Body of pancreas (tissue), 4 donors: ENCODE measurements at regions not wholly inside any gene's neighbourhood (a gene's known extent, or its start where the extent isn't known, plus 50 kb on each side); places are given as distances from the start of the nearest gene placed in this dataset.
"Not testable (repeated sequence)": the region's sequence is repeated elsewhere in the genome, so short reads cannot be mapped to it uniquely, and the experiment has no call there.

Experiments used
- ATAC-seq: fragments of 150-250 bp; one replicate; pipeline ENCODE4 v1.9.1; 2016
- DNase-seq, 4 donors: peaks; one replicate each; pipeline ENCODE4 v3.0.0-alpha.2; 2019
- H3K27ac ChIP-seq, 4 donors: fragments of 200-600 bp; sonication (generic); 1 replicate in 3 of 4; 2 replicates in 1 of 4; pipeline versions ENCODE4 v1.5.1 to v1.6.1; 2016 to 2019; ENCODE audit warnings: mild to moderate bottlenecking in 1 of 4, mixed read lengths in 1 of 4, moderate library complexity in 1 of 4
- H3K27me3 ChIP-seq, 2 donors: fragments of 200-600 bp; sonication (generic); one replicate each; pipeline ENCODE4 v1.6.0; 2016; ENCODE audit warnings: mild to moderate bottlenecking in 1 of 2
- H3K36me3 ChIP-seq, 2 donors: fragments of 200-600 bp; sonication (generic); replicated peaks in 1 of 2; 2 replicates each; pipeline ENCODE4 v1.5.1; 2016; ENCODE audit warnings: low read depth in 2 of 2; ENCODE audit not compliant: insufficient read depth in 1 of 2
- H3K4me1 ChIP-seq: fragments of 200-600 bp; sonication (generic); one replicate; pipeline ENCODE4 v1.6.0; 2016
- H3K4me3 ChIP-seq, 2 donors: fragments of 200-600 bp; sonication (generic); 1 replicate in 1 of 2; 2 replicates in 1 of 2; pipeline ENCODE4 v1.5.1; 2016 to 2019
- H3K9me3 ChIP-seq, 3 donors: fragments of 200-600 bp; sonication (generic); 1 replicate in 2 of 3; 2 replicates in 1 of 3; pipeline ENCODE4 v1.5.1; 2016
- CTCF ChIP-seq, 7 experiments: fragments of 450-650 bp in 4 of 7; fragments of 200-600 bp in 3 of 7; sonication (generic) in 3 of 7; IDR thresholded peaks; one replicate each; pipeline ENCODE4 v1.5.1; 2016 to 2019; ENCODE audit warnings: antibody characterized with exemption in 7 of 7
- POLR2A ChIP-seq, 3 donors: fragments of 450-650 bp; IDR thresholded peaks; one replicate each; pipeline ENCODE4 v1.6.1; 2016; ENCODE audit warnings: antibody characterized with exemption in 3 of 3, mild to moderate bottlenecking in 2 of 3
- WGBS, 2 donors: methylation state at CpG; one replicate each; pipeline ENCODE4 v1.1.5; 2017; 5-methylcytosine and 5-hydroxymethylcytosine counted together
- intact Hi-C: fragments of 100-400 bp; cut with DNase I; formaldehyde crosslinking; loops from one replicate; pipeline ENCODE4 v1.15.1; 2023

- no peak overlapping the region for H3K27ac ChIP-seq
- H3K4me1 ChIP-seq, result no peaks in the 10 kb centered on the region
- intact Hi-C loops, result no loop called here
- no peak for DNase-seq
- no peaks in the 10 kb centered on the region for H3K9me3 ChIP-seq
- ATAC-seq, result no peak
- TF ChIP-seq POLR2A (IDR thresholded peaks at IDR 0.05) (no peak), CTCF (IDR thresholded peaks at IDR 0.05) (no peak)
- no peaks in the 10 kb centered on the region for H3K36me3 ChIP-seq
- no peak overlapping the region for H3K4me3 ChIP-seq
- no peaks in the 10 kb centered on the region for H3K27me3 ChIP-seq
Measured at GRCh38 chr4:54445866-54446265, 211.9 kb upstream of the KIT start.

- Histone ChIP-seq H3K9me3 (no peaks in the 10 kb centered on the region), H3K27ac (no peak overlapping the region), H3K4me1 (no peaks in the 10 kb centered on the region), H3K36me3 (no peaks in the 10 kb centered on the region), H3K27me3 (no peaks in the 10 kb centered on the region), H3K4me3 (no peak overlapping the region)
- DNase-seq (no peak), ATAC-seq (no peak)
- intact Hi-C loops, result no loop called here
- WGBS, 2 donors, result 7 to 22% methylated on average over 1 of the region's 1 CpG
- no peak for TF ChIP-seq CTCF (IDR thresholded peaks at IDR 0.05)
- TF ChIP-seq POLR2A (IDR thresholded peaks at IDR 0.05), result no peak
Measured at GRCh38 chr4:54446581-54446980, 211.2 kb upstream of the KIT start.

GRCh38 chr4:54447304-54447703 is 210.5 kb upstream of the KIT start:
- Histone ChIP-seq H3K27ac (no peak overlapping the region), H3K9me3 (no peaks in the 10 kb centered on the region), H3K4me1 (no peaks in the 10 kb centered on the region), H3K27me3 (no peaks in the 10 kb centered on the region), H3K4me3 (no peak overlapping the region), H3K36me3 (no peaks in the 10 kb centered on the region)
- intact Hi-C loops, result no loop called here
- TF ChIP-seq CTCF (IDR thresholded peaks at IDR 0.05), result no peak
- TF ChIP-seq POLR2A (IDR thresholded peaks at IDR 0.05), result no peak
- DNase-seq (no peak), ATAC-seq (no peak)
- 57 to 66% methylated on average over 2 of the region's 2 CpGs for WGBS, 2 donors

- intact Hi-C loops, result no loop called here
- Histone ChIP-seq H3K4me3 (no peak overlapping the region), H3K36me3 (no peaks in the 10 kb centered on the region), H3K4me1 (no peaks in the 10 kb centered on the region), H3K9me3 (no peaks in the 10 kb centered on the region), H3K27ac (no peak overlapping the region), H3K27me3 (no peaks in the 10 kb centered on the region)
- 84 to 94% methylated on average over 5 of the region's 5 CpGs for WGBS, 2 donors
- DNase-seq, result no peak
- no peak for TF ChIP-seq POLR2A (IDR thresholded peaks at IDR 0.05)
- TF ChIP-seq CTCF (IDR thresholded peaks at IDR 0.05), result no peak
- ATAC-seq, result no peak
Measured at GRCh38 chr4:54449999-54450398, 207.8 kb upstream of the KIT start.

GRCh38 chr4:54466960-54467359 is 190.8 kb upstream of the KIT start:
- H3K4me1 ChIP-seq, ATAC-seq, H3K9me3 ChIP-seq, H3K36me3 ChIP-seq, H3K27ac ChIP-seq, H3K27me3 ChIP-seq, H3K4me3 ChIP-seq, intact Hi-C loops, DNase-seq: not testable (repeated sequence)
- WGBS, 2 donors, result 75% methylated on average over 9 of the region's 9 CpGs
